IMR-90 (cell line): ENCODE measurements at regions not wholly inside any gene's neighbourhood (a gene's known extent, or its start where the extent isn't known, plus 50 kb on each side); places are given as distances from the start of the nearest gene placed in this dataset.
"Not testable (repeated sequence)": the region's sequence is repeated elsewhere in the genome, so short reads cannot be mapped to it uniquely, and the experiment has no call there.

Experiments
- ATAC-seq: fragments of 200-7000 bp; cut with Tn5 transposase; 2 replicates; pipeline ENCODE4 v1.9.1; 2020; ENCODE audit warnings: low read depth, mild to moderate bottlenecking, moderate library complexity
- BruUV-seq: library from RNA; stranded (reverse); fragments of 400-500 nt; replicated peaks from 2 replicates; lab custom pipeline; 2021; lab: Mats Ljungman, UMichigan
- CTCF ChIA-PET: fragments of 300-600 bp; formaldehyde crosslinking; extraction: SDS; loops from one replicate; lab custom pipeline; 2021; ENCODE audit warnings: antibody characterized with exemption; lab: Yijun Ruan, JAX
- POLR2A ChIA-PET: fragments of 300-600 bp; sonication (Branson Sonifier 250); formaldehyde crosslinking; loops from one replicate; lab custom pipeline; 2022; ENCODE audit warnings: antibody characterized with exemption; ENCODE audit not compliant: unreplicated experiment; lab: Charles Lee
- DNase-seq: peaks from one replicate; pipeline ENCODE4 v3.0.0; 2013
- H2AFZ ChIP-seq: replicated peaks from 2 replicates; pipeline ENCODE3; 2013; ENCODE audit warnings: low read length, mild to moderate bottlenecking; ENCODE audit not compliant: poor library complexity
- H2AK5ac ChIP-seq: 2 replicates; pipeline ENCODE4 v1.6.1; 2013; ENCODE audit warnings: low read depth, low read length, inconsistent platforms
- H2AK9ac ChIP-seq: replicated peaks from 2 replicates; pipeline ENCODE3; 2013; ENCODE audit warnings: mild to moderate bottlenecking, low read depth, low read length, moderate library complexity; ENCODE audit not compliant: poor library complexity
- H2BK120ac ChIP-seq: 2 replicates; pipeline ENCODE4 v1.6.1; 2013; ENCODE audit warnings: low read depth, low read length, inconsistent platforms
- H2BK15ac ChIP-seq: 3 replicates; pipeline ENCODE4 v1.6.1; 2013; ENCODE audit warnings: low read depth, low read length, inconsistent platforms
- H2BK20ac ChIP-seq: 2 replicates; pipeline ENCODE4 v1.6.1; 2013; ENCODE audit warnings: low read depth, mild to moderate bottlenecking, inconsistent platforms, low read length, moderate library complexity
- H2BK5ac ChIP-seq: 2 replicates; pipeline ENCODE4 v1.6.1; 2013; ENCODE audit warnings: mild to moderate bottlenecking, low read depth, low read length, inconsistent platforms; ENCODE audit not compliant: poor library complexity, severe bottlenecking
- H3K14ac ChIP-seq: replicated peaks from 2 replicates; pipeline ENCODE4 v1.6.1; 2013; ENCODE audit warnings: low read depth, low read length, inconsistent platforms
- H3K18ac ChIP-seq: 2 replicates; pipeline ENCODE4 v1.6.1; 2013; ENCODE audit warnings: low read depth, low read length, control low read depth
- H3K23ac ChIP-seq: 2 replicates; pipeline ENCODE4 v1.6.1; 2013; ENCODE audit warnings: low read depth, low read length, inconsistent platforms
- H3K27ac ChIP-seq: 2 replicates; pipeline ENCODE4 v1.5.1; 2013; ENCODE audit warnings: mild to moderate bottlenecking, control low read depth, low read length; ENCODE audit not compliant: insufficient read depth
- H3K27me3 ChIP-seq: 2 replicates; pipeline ENCODE4 v1.6.1; 2013; ENCODE audit warnings: low read length; ENCODE audit not compliant: control insufficient read depth, insufficient read depth
- H3K36me3 ChIP-seq: 2 replicates; pipeline ENCODE4 v1.6.1; 2013; ENCODE audit warnings: low read length, mixed read lengths; ENCODE audit not compliant: control insufficient read depth, insufficient read depth
- H3K4ac ChIP-seq: 2 replicates; pipeline ENCODE4 v1.6.1; 2013; ENCODE audit warnings: low read depth, low read length, inconsistent platforms
- H3K4me1 ChIP-seq: 2 replicates; pipeline ENCODE4 v1.6.1; 2013; ENCODE audit warnings: low read length, mixed read lengths; ENCODE audit not compliant: control insufficient read depth, insufficient read depth
- H3K4me2 ChIP-seq: 2 replicates; pipeline ENCODE4 v1.6.1; 2013; ENCODE audit warnings: low read depth, mild to moderate bottlenecking, control low read depth, low read length, moderate library complexity
- H3K4me3 ChIP-seq: 2 replicates; pipeline ENCODE4 v1.5.1; 2013; ENCODE audit warnings: low read depth, mild to moderate bottlenecking, control low read depth, low read length, moderate library complexity; ENCODE audit not compliant: insufficient read depth
- H3K56ac ChIP-seq: 2 replicates; pipeline ENCODE4 v1.6.1; 2013; ENCODE audit warnings: low read length, inconsistent platforms; ENCODE audit not compliant: insufficient read depth; ENCODE audit errors: extremely low read depth
- H3K79me1 ChIP-seq, 2 experiments: 2 replicates each; pipeline ENCODE4 v1.6.1; 2013; ENCODE audit warnings: low read length in 2 of 2, inconsistent platforms in 1 of 2, low read depth in 1 of 2
- H3K9ac ChIP-seq: 2 replicates; pipeline ENCODE4 v1.6.1; 2013; ENCODE audit warnings: low read depth, low read length, control low read depth
- H3K9me1 ChIP-seq: 2 replicates; pipeline ENCODE4 v1.6.1; 2013; ENCODE audit warnings: low read length, inconsistent platforms; ENCODE audit not compliant: insufficient read depth
- H3K9me3 ChIP-seq: 2 replicates; pipeline ENCODE4 v1.6.1; 2013; ENCODE audit warnings: low read length; ENCODE audit not compliant: control insufficient read depth, insufficient read depth
- H4K20me1 ChIP-seq: 2 replicates; pipeline ENCODE4 v1.6.1; 2013; ENCODE audit warnings: low read length, inconsistent platforms; ENCODE audit not compliant: insufficient read depth
- H4K5ac ChIP-seq: 2 replicates; pipeline ENCODE4 v1.6.1; 2013; ENCODE audit warnings: mild to moderate bottlenecking, low read depth, low read length, control low read depth
- H4K8ac ChIP-seq, 2 experiments: 2 replicates each; pipeline ENCODE4 v1.6.1; 2013; ENCODE audit warnings: low read depth in 2 of 2, low read length in 2 of 2, control low read depth in 1 of 2, inconsistent platforms in 1 of 2
- H4K91ac ChIP-seq: 2 replicates; pipeline ENCODE4 v1.6.1; 2013; ENCODE audit warnings: low read depth, low read length, inconsistent platforms; ENCODE audit not compliant: insufficient read depth
- WGBS, 2 experiments: methylation state at CpG; one replicate each; pipeline versions ENCODE4 v1.1.5 to v1.1.7; 2013; ENCODE audit warnings: missing lambda C conversion rate in 2 of 2; ENCODE audit not compliant: insufficient read length in 1 of 2; ENCODE audit errors: extremely low coverage in 2 of 2; 5-methylcytosine and 5-hydroxymethylcytosine counted together
- dilution Hi-C: fragments of 300-500 bp; cut with HindIII; formaldehyde crosslinking; loops from one replicate; pipeline ENCODE4 v1.14.3; 2018; ENCODE audit warnings: low sequenced_read_pairs; ENCODE audit not compliant: unreplicated experiment
- in situ Hi-C: fragments of 300-500 bp; cut with MboI; formaldehyde crosslinking; loops from 3 replicates; pipeline ENCODE4 v1.14.3; 2019; ENCODE audit warnings: low sequenced_read_pairs, inconsistent platforms, mixed read lengths
- intact Hi-C: fragments of 100-400 bp; cut with micrococcal nuclease; formaldehyde crosslinking; loops from 2 replicates; pipeline ENCODE4 v1.10.0; 2022

DNA sequence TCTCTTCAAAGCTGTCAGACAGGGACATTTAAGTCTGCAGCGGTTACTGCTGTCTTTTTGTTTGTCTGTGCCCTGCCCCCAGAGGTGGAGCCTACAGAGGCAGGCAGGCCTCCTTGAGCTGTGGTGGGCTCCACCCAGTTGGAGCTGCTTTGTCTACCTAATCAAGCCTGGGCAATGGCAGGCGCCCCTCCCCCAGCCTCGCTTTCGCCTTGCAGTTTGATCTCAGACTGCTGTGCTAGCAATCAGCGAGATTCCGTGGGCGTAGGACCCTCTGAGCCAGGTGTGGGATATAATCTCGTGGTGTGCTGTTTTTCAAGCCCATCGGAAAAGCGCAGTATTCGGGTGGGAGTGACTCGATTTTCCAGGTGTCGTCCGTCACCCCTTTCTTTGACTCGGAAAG, 648.1 kb upstream of the RAG2 start:
- BruUV-seq, H3K23ac ChIP-seq, intact Hi-C loops, H3K9me3 ChIP-seq, H2AFZ ChIP-seq, H2BK15ac ChIP-seq, in situ Hi-C loops, H3K4me3 ChIP-seq, H3K27ac ChIP-seq, H3K9me1 ChIP-seq, H2AK5ac ChIP-seq, H3K4me1 ChIP-seq, H4K5ac ChIP-seq, H3K14ac ChIP-seq, H2BK5ac ChIP-seq, H2AK9ac ChIP-seq, H4K20me1 ChIP-seq, H3K56ac ChIP-seq, CTCF ChIA-PET, ATAC-seq, H2BK120ac ChIP-seq, H3K18ac ChIP-seq, H4K8ac ChIP-seq, H2BK20ac ChIP-seq, POLR2A ChIA-PET, H3K79me1 ChIP-seq, H3K4me2 ChIP-seq, H3K36me3 ChIP-seq, H3K4ac ChIP-seq, H3K27me3 ChIP-seq, H3K9ac ChIP-seq, H4K91ac ChIP-seq, DNase-seq, dilution Hi-C loops: not testable (repeated sequence)
- WGBS, 2 experiments = no CpG with 5 or more reads among the region's 15 CpGs
